Retina (tissue), 1 donor: ENCODE measurements at regions not wholly inside any gene's neighbourhood (a gene's known extent, or its start where the extent isn't known, plus 50 kb on each side); places are given as distances from the start of the nearest gene placed in this dataset.

ENCODE experiments used
- DNase-seq: peaks from one replicate; pipeline ENCODE4 v3.0.0-alpha.2; 2016

- no peak for DNase-seq
Observed at GRCh38 chr4:126812076-126812475, 820.7 kb upstream of the INTU start.

GRCh38 chr4:126820631-126821030 is 812.1 kb upstream of the INTU start:
- DNase-seq: no peak

GRCh38 chr4:126821152-126821551 is 811.6 kb upstream of the INTU start:
- DNase-seq: no peak

- no peak for DNase-seq
Observed at GRCh38 chr4:126825083-126825482, 807.7 kb upstream of the INTU start.

GRCh38 chr4:126827669-126828068 is 805.1 kb upstream of the INTU start:
- DNase-seq: no peak

GRCh38 chr4:126834854-126835253 is 797.9 kb upstream of the INTU start:
- no peak for DNase-seq

- DNase-seq: no peak
Observed at GRCh38 chr4:126838941-126839679, 793.6 kb upstream of the INTU start.

GRCh38 chr4:126843492-126844067 is 789.2 kb upstream of the INTU start:
- no peak for DNase-seq

- no peak for DNase-seq
Observed at GRCh38 chr4:126850286-126850685, 782.5 kb upstream of the INTU start.

- no peak for DNase-seq
Observed at GRCh38 chr4:126851391-126851790, 781.4 kb upstream of the INTU start.

- no peak for DNase-seq
Observed at GRCh38 chr4:126853715-126854114, 779.0 kb upstream of the INTU start.

GRCh38 chr4:126856906-126857305 is 775.9 kb upstream of the INTU start:
- DNase-seq: no peak

- DNase-seq: no peak
Observed at GRCh38 chr4:126859314-126859713, 773.4 kb upstream of the INTU start.

GRCh38 chr4:126859872-126860271 is 772.9 kb upstream of the INTU start:
- DNase-seq: no peak

- DNase-seq: no peak
Observed at GRCh38 chr4:126860308-126860707, 772.4 kb upstream of the INTU start.

- no peak for DNase-seq
Observed at GRCh38 chr4:126869967-126870366, 762.8 kb upstream of the INTU start.

GRCh38 chr4:126871810-126872209 is 760.9 kb upstream of the INTU start:
- no peak for DNase-seq

GRCh38 chr4:126874533-126874932 is 758.2 kb upstream of the INTU start:
- DNase-seq: no peak

- no peak for DNase-seq
Observed at GRCh38 chr4:126888968-126889367, 743.8 kb upstream of the INTU start.

- DNase-seq: no peak
Observed at GRCh38 chr4:126890383-126890782, 742.4 kb upstream of the INTU start.

- no peak for DNase-seq
Observed at GRCh38 chr4:126890994-126891393, 741.8 kb upstream of the INTU start.

GRCh38 chr4:126894963-126895362 is 737.8 kb upstream of the INTU start:
- DNase-seq: no peak

- DNase-seq: no peak
Observed at GRCh38 chr4:126895988-126896570, 736.7 kb upstream of the INTU start.

- DNase-seq: no peak
Observed at GRCh38 chr4:126897038-126897437, 735.7 kb upstream of the INTU start.

GRCh38 chr4:126898815-126899214 is 733.9 kb upstream of the INTU start:
- no peak for DNase-seq
